Mesenchymal stem cell (in vitro differentiated cells and primary cell): ENCODE measurements at regions not wholly inside any gene's neighbourhood (a gene's known extent, or its start where the extent isn't known, plus 50 kb on each side); places are given as distances from the start of the nearest gene placed in this dataset.
"Not testable (repeated sequence)": the region's sequence is repeated elsewhere in the genome, so short reads cannot be mapped to it uniquely, and the experiment has no call there.

Experiments used
- DNase-seq: peaks from one replicate; pipeline ENCODE4 v3.0.0-alpha.2; 2013
- H2AFZ ChIP-seq: one replicate; pipeline ENCODE4 v1.6.1; 2013; ENCODE audit warnings: low read depth, mild to moderate bottlenecking, control low read depth, inconsistent platforms, low read length, moderate library complexity
- H2AK5ac ChIP-seq: 2 replicates; pipeline ENCODE4 v1.6.1; 2013; ENCODE audit warnings: low read length, moderate library complexity, mild to moderate bottlenecking, inconsistent platforms; ENCODE audit not compliant: severe bottlenecking
- H2BK120ac ChIP-seq: one replicate; pipeline ENCODE4 v1.6.1; 2013; ENCODE audit warnings: low read depth, mild to moderate bottlenecking, inconsistent platforms, low read length, moderate library complexity
- H2BK12ac ChIP-seq, 2 experiments: one replicate each; pipeline ENCODE4 v1.6.1; 2013; ENCODE audit warnings: inconsistent platforms in 2 of 2, low read length in 2 of 2, mild to moderate bottlenecking in 2 of 2, moderate library complexity in 2 of 2, control low read depth in 1 of 2
- H2BK15ac ChIP-seq: one replicate; pipeline ENCODE4 v1.6.1; 2013; ENCODE audit warnings: mild to moderate bottlenecking, low read depth, inconsistent platforms; ENCODE audit not compliant: poor library complexity, severe bottlenecking
- H2BK5ac ChIP-seq: 2 replicates; pipeline ENCODE4 v1.6.1; 2013; ENCODE audit warnings: low read depth, mild to moderate bottlenecking, low read length, control low read depth, inconsistent platforms; ENCODE audit not compliant: poor library complexity, severe bottlenecking
- H3K14ac ChIP-seq, 2 experiments: one replicate each; pipeline ENCODE4 v1.6.1; 2013; ENCODE audit warnings: inconsistent platforms in 2 of 2, low read length in 2 of 2, control low read depth in 1 of 2, mild to moderate bottlenecking in 1 of 2, moderate library complexity in 1 of 2
- H3K18ac ChIP-seq, 2 experiments: one replicate each; pipeline ENCODE4 v1.6.1; 2013; ENCODE audit warnings: inconsistent platforms in 2 of 2, low read length in 2 of 2, control low read depth in 1 of 2, low read depth in 1 of 2, mild to moderate bottlenecking in 1 of 2
- H3K23ac ChIP-seq, 2 experiments: one replicate each; pipeline ENCODE4 v1.6.1; 2013; ENCODE audit warnings: inconsistent platforms in 2 of 2, low read length in 2 of 2, mild to moderate bottlenecking in 2 of 2, moderate library complexity in 2 of 2, control low read depth in 1 of 2
- H3K27ac ChIP-seq: 2 replicates; pipeline ENCODE4 v1.5.1; 2013; ENCODE audit warnings: mild to moderate bottlenecking, moderate library complexity, low read length, control low read depth, inconsistent platforms; ENCODE audit not compliant: poor library complexity, severe bottlenecking
- H3K27me3 ChIP-seq, 2 experiments: 2 replicates each; pipeline versions ENCODE4 v1.6.1 to v1.7.0; 2013; ENCODE audit warnings: low read length in 2 of 2, mild to moderate bottlenecking in 2 of 2, moderate library complexity in 2 of 2, control low read depth in 1 of 2, inconsistent platforms in 1 of 2; ENCODE audit not compliant: control insufficient read depth in 1 of 2, insufficient read depth in 1 of 2
- H3K36me3 ChIP-seq, 2 experiments: 2 replicates each; pipeline versions ENCODE4 v1.6.1 to v1.7.0; 2013; ENCODE audit warnings: low read length in 2 of 2, control low read depth in 1 of 2, inconsistent platforms in 1 of 2, low read depth in 1 of 2, mild to moderate bottlenecking in 1 of 2; ENCODE audit not compliant: insufficient read depth in 2 of 2, control insufficient read depth in 1 of 2
- H3K4ac ChIP-seq, 2 experiments: one replicate each; pipeline ENCODE4 v1.6.1; 2013; ENCODE audit warnings: inconsistent platforms in 2 of 2, low read length in 2 of 2, mild to moderate bottlenecking in 2 of 2, moderate library complexity in 2 of 2, control low read depth in 1 of 2, low read depth in 1 of 2
- H3K4me1 ChIP-seq: 2 replicates; pipeline ENCODE4 v1.6.1; 2013; ENCODE audit warnings: low read depth, low read length, control low read depth; ENCODE audit not compliant: control insufficient read depth, insufficient read depth
- H3K4me2 ChIP-seq: 2 replicates; pipeline ENCODE4 v1.6.1; 2013; ENCODE audit warnings: low read length, mild to moderate bottlenecking, inconsistent platforms; ENCODE audit not compliant: poor library complexity, severe bottlenecking
- H3K4me3 ChIP-seq, 2 experiments: 2 replicates each; pipeline versions ENCODE4 v1.5.1 to v1.7.0; 2013; ENCODE audit warnings: low read length in 2 of 2, mild to moderate bottlenecking in 2 of 2, control low read depth in 1 of 2, low read depth in 1 of 2; ENCODE audit not compliant: insufficient read depth in 1 of 2
- H3K79me1 ChIP-seq: replicated peaks from 2 replicates; pipeline ENCODE4 v1.6.1; 2013; ENCODE audit warnings: mild to moderate bottlenecking, control low read depth, low read length, inconsistent platforms; ENCODE audit not compliant: poor library complexity, severe bottlenecking
- H3K9ac ChIP-seq: 2 replicates; pipeline ENCODE4 v1.7.0; 2013; ENCODE audit warnings: mild to moderate bottlenecking, low read length, moderate library complexity
- H3K9me3 ChIP-seq: 2 replicates; pipeline ENCODE4 v1.7.0; 2013; ENCODE audit warnings: mild to moderate bottlenecking, low read length; ENCODE audit not compliant: control insufficient read depth
- H4K8ac ChIP-seq: one replicate; pipeline ENCODE4 v1.6.1; 2013; ENCODE audit warnings: inconsistent platforms, mild to moderate bottlenecking, low read length, moderate library complexity
- H4K91ac ChIP-seq: one replicate; pipeline ENCODE4 v1.6.1; 2013; ENCODE audit warnings: mild to moderate bottlenecking, low read length, inconsistent platforms
- WGBS: methylation state at CpG from one replicate; pipeline ENCODE4 v1.1.7; 2013; ENCODE audit warnings: mixed read lengths; 5-methylcytosine and 5-hydroxymethylcytosine counted together

- not testable (repeated sequence) for H2BK12ac ChIP-seq, H2BK5ac ChIP-seq, H3K4ac ChIP-seq, H2AK5ac ChIP-seq, H3K79me1 ChIP-seq, H3K36me3 ChIP-seq, H3K23ac ChIP-seq, H2AFZ ChIP-seq, H3K4me1 ChIP-seq, H3K27ac ChIP-seq, H3K9ac ChIP-seq, H3K4me3 ChIP-seq, H2BK15ac ChIP-seq, H3K27me3 ChIP-seq, DNase-seq, H3K14ac ChIP-seq, H3K18ac ChIP-seq, H3K4me2 ChIP-seq, H4K8ac ChIP-seq, H2BK120ac ChIP-seq, H4K91ac ChIP-seq, H3K9me3 ChIP-seq
- no CpG with 5 or more reads among the region's 35 CpGs for WGBS
Observed at GRCh38 chr21:9812507-9812906, 708.9 kb upstream of the TPTE start.

- H3K4me3 ChIP-seq, H2AK5ac ChIP-seq, H3K23ac ChIP-seq, H3K4me1 ChIP-seq, H3K9ac ChIP-seq, H3K36me3 ChIP-seq, H2BK15ac ChIP-seq, H3K27me3 ChIP-seq, H2BK5ac ChIP-seq, H3K4me2 ChIP-seq, H3K27ac ChIP-seq, H3K4ac ChIP-seq, H2BK120ac ChIP-seq, H3K14ac ChIP-seq, H3K79me1 ChIP-seq, H4K8ac ChIP-seq, H2BK12ac ChIP-seq, H3K18ac ChIP-seq, H3K9me3 ChIP-seq, DNase-seq, H2AFZ ChIP-seq, H4K91ac ChIP-seq: not testable (repeated sequence)
- no CpG with 5 or more reads among the region's 57 CpGs for WGBS
Observed at GRCh38 chr21:9813894-9814814, 707.2 kb upstream of the TPTE start.

GRCh38 chr21:9815181-9815789 lies 706.1 kb upstream of the TPTE start:
- not testable (repeated sequence) for H2BK120ac ChIP-seq, H3K27me3 ChIP-seq, H3K14ac ChIP-seq, H2BK12ac ChIP-seq, H3K4ac ChIP-seq, H3K18ac ChIP-seq, H2AK5ac ChIP-seq, H3K9me3 ChIP-seq, H2BK5ac ChIP-seq, H3K36me3 ChIP-seq, H4K8ac ChIP-seq, H2BK15ac ChIP-seq, H3K79me1 ChIP-seq, H3K4me2 ChIP-seq, H2AFZ ChIP-seq, H3K27ac ChIP-seq, H3K23ac ChIP-seq, H4K91ac ChIP-seq, DNase-seq, H3K4me1 ChIP-seq, H3K4me3 ChIP-seq, H3K9ac ChIP-seq
- WGBS, result no CpG with 5 or more reads among the region's 43 CpGs

GRCh38 chr21:9816734-9817334 lies 704.5 kb upstream of the TPTE start:
- not testable (repeated sequence) for H2BK120ac ChIP-seq, H3K14ac ChIP-seq, H2AK5ac ChIP-seq, H3K18ac ChIP-seq, H3K4ac ChIP-seq, H3K27me3 ChIP-seq, H3K27ac ChIP-seq, H3K4me1 ChIP-seq, H2BK15ac ChIP-seq, H3K9ac ChIP-seq, H2BK12ac ChIP-seq, DNase-seq, H4K8ac ChIP-seq, H3K79me1 ChIP-seq, H3K4me3 ChIP-seq, H3K36me3 ChIP-seq, H2BK5ac ChIP-seq, H3K4me2 ChIP-seq, H2AFZ ChIP-seq, H3K23ac ChIP-seq, H4K91ac ChIP-seq, H3K9me3 ChIP-seq
- WGBS, result no CpG with 5 or more reads among the region's 38 CpGs
